HG03280 (cell line): ENCODE measurements at regions not wholly inside any gene's neighbourhood (a gene's known extent, or its start where the extent isn't known, plus 50 kb on each side); places are given as distances from the start of the nearest gene placed in this dataset.

ENCODE experiments used
- ATAC-seq: cut with Tn5 transposase; IDR thresholded peaks from one replicate; pipeline ENCODE4 v1.9.1; 2021; ENCODE audit warnings: mild to moderate bottlenecking, moderate library complexity; ENCODE audit not compliant: unreplicated experiment

- ATAC-seq = no peak
Measured at GRCh38 chr3:157815739-157816138, 290.5 kb downstream of the SHOX2 start.

GRCh38 chr3:157810924-157811718 is 295.1 kb downstream of the SHOX2 start:
- ATAC-seq = no peak

GRCh38 chr3:157807280-157807679 is 298.9 kb downstream of the SHOX2 start:
- ATAC-seq = no peak

- ATAC-seq = no peak
Measured at GRCh38 chr3:157805538-157805937, 300.7 kb downstream of the SHOX2 start.

- ATAC-seq = no peak
Measured at GRCh38 chr3:157794771-157795170, 291.6 kb upstream of the VEPH1 start.

- ATAC-seq = no peak
Measured at GRCh38 chr3:157793745-157794144, 290.5 kb upstream of the VEPH1 start.

- no peak for ATAC-seq
Measured at GRCh38 chr3:157789162-157789561, 285.9 kb upstream of the VEPH1 start.

- ATAC-seq = no peak
Measured at GRCh38 chr3:157786618-157787017, 283.4 kb upstream of the VEPH1 start.

- no peak for ATAC-seq
Measured at GRCh38 chr3:157786211-157786610, 283.0 kb upstream of the VEPH1 start.

GRCh38 chr3:157785102-157785826 is 282.0 kb upstream of the VEPH1 start:
- no peak for ATAC-seq

GRCh38 chr3:157782236-157782635 is 279.0 kb upstream of the VEPH1 start:
- no peak for ATAC-seq

- no peak for ATAC-seq
Measured at GRCh38 chr3:157776861-157777260, 273.6 kb upstream of the VEPH1 start.

- no peak for ATAC-seq
Measured at GRCh38 chr3:157775446-157775845, 272.2 kb upstream of the VEPH1 start.

- no peak for ATAC-seq
Measured at GRCh38 chr3:157769378-157769777, 266.2 kb upstream of the VEPH1 start.

GRCh38 chr3:157767607-157768006 is 264.4 kb upstream of the VEPH1 start:
- no peak for ATAC-seq

GRCh38 chr3:157763644-157764043 is 260.4 kb upstream of the VEPH1 start:
- no peak for ATAC-seq

- no peak for ATAC-seq
Measured at GRCh38 chr3:157759311-157759710, 256.1 kb upstream of the VEPH1 start.

GRCh38 chr3:157755233-157755632 is 252.0 kb upstream of the VEPH1 start:
- no peak for ATAC-seq

- no peak for ATAC-seq
Measured at GRCh38 chr3:157754451-157754850, 251.2 kb upstream of the VEPH1 start.

- ATAC-seq = no peak
Measured at GRCh38 chr3:157753787-157754136, 250.5 kb upstream of the VEPH1 start.

- ATAC-seq = no peak
Measured at GRCh38 chr3:157752956-157753786, 250.0 kb upstream of the VEPH1 start.

GRCh38 chr3:157752554-157752953 is 249.3 kb upstream of the VEPH1 start:
- no peak for ATAC-seq
